ENCODE measurements at regions not wholly inside any gene's neighbourhood (a gene's known extent, or its start where the extent isn't known, plus 50 kb on each side); places are given as distances from the start of the nearest gene placed in this dataset.

GRCh38 chr1:228990906-228991569 is 255.8 kb downstream of the RHOU start:
- no peak overlapping the region for H3K4me3 ChIP-seq
- H3K27ac ChIP-seq = peak overlapping the region in 12 of 21 experiments; percentile 15 to 78 (median 54)

DNA sequence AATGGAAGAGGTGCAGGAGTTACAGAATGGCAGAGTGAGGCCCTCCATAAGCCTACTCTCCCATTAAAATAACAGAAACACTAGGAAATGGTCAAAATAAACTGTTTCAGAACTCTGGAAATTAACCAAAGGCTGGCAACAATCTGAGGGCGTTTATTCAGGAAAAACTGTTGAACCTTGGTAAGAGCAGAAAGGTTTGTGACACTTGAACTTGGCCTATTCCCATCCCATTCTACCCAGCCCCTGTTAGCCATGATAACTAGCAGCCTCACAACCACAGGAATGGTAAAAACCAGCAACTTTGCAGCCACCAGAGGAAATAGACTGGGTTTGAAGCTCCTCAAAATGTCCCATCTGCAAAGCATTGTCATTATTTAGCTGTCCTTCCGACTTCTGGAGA is 256.8 kb downstream of the RHOU start:
- H3K4me3 ChIP-seq = no peak overlapping the region
- no peak overlapping the region for H3K27ac ChIP-seq

GRCh38 chr1:228992907-228993535 is 257.7 kb downstream of the RHOU start:
- Histone ChIP-seq H3K4me3 (no peak overlapping the region), H3K27ac (no peak overlapping the region)

DNA sequence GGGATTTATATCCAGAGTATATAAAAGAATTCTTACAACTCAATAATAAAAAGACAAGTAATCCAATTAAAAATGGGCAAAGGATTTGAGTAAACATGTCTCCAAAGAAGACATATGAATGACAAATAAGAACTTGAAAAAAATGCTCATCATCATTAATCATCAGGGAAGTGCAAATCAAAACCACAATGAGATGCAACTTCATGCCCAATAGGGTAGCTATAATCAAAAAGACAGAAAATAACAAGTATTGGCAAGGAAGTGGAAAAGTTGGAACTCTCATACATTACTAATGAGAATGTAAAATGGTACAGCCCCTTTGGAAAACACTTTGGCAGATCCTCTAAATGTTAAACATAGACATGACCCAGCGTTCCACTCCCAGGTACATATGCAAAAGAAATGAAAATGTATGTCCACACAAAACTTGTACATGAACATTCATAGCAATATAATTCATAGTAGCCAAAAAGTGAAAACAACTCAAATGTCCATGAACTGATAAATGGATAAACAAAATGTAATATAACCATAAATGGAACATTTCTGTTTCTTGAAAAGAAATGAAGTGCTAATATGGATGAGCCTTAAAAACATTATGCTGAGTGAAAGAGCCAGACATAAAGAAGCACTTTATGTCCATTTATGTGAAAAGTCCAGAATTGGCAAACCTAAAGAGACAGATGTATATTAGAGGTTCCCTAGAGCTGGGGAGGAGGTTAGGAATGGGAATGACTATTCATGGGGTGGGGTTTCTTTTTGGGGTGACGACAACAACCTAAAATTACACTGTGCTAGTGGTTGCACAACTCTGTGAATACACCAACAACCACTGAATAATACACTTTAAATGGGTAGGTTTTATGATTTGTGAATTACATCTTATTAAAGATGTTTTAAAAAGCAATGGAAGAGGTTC is 259.7 kb downstream of the RHOU start:
- no peak overlapping the region for H3K27ac ChIP-seq

GRCh38 chr1:228996281-228996680 is 261.0 kb downstream of the RHOU start:
- H3K27ac ChIP-seq = no peak overlapping the region

More for the DNA sequence above, 259.7 kb downstream of the RHOU start:
- H3K4me3 ChIP-seq = no peak overlapping the region

DNA sequence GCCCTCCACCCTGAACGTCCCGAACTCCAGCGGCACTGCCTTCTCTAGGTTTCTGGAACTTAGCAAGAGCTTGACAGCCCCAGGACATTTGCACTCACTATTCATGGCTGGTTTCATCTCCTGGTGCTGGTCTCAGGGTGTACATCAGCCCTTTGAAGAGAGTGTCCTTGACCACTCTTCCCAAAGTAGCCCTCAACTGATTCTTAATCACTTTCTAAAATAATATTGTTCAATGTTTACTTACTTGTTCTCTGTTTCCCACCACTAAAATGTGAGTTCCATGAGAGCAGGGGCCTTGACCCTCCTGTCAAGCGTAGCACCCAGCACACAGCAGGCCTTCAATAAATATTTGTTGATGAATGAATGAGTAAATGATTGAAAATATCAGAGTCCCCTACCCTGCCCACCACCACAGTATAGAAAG is 262.5 kb downstream of the RHOU start:
- H3K4me3 ChIP-seq = no peak overlapping the region
- H3K27ac ChIP-seq = no peak overlapping the region

More at GRCh38 chr1:228996281-228996680, 261.0 kb downstream of the RHOU start:
- no peak overlapping the region for H3K4me3 ChIP-seq

GRCh38 chr1:228998179-228998578 is 262.9 kb downstream of the RHOU start:
- no peak overlapping the region for H3K4me3 ChIP-seq
- no peak overlapping the region for H3K27ac ChIP-seq

GRCh38 chr1:228999446-229000170 is 264.3 kb downstream of the RHOU start:
- no peak overlapping the region for H3K27ac ChIP-seq
- H3K4me3 ChIP-seq = no peak overlapping the region

DNA sequence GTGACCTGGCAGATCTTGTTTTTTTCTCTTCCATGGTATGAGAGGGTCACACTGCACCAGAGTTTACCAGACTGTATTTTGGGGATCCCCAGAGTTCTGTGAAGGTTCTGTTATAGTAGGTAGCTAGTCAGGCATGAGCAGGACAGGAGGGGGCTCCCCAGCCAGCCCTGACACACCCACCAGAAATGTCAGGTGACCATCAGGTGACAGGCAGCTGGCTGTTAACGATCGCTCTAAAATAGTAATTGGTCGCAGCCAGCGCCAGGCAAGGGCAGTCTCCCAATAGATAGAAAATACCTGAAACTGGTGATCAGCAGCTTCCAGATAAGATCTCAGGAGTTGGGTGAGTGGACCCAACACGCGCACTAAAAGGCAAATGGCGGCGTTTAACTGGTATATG is 264.9 kb downstream of the RHOU start:
- H3K27ac ChIP-seq = no peak overlapping the region
- H3K4me3 ChIP-seq = no peak overlapping the region

- H3K27ac ChIP-seq = no peak overlapping the region
- H3K4me3 ChIP-seq = no peak overlapping the region
These were observed 266.3 kb downstream of the RHOU start for GRCh38 chr1:229001467-229002011.

DNA sequence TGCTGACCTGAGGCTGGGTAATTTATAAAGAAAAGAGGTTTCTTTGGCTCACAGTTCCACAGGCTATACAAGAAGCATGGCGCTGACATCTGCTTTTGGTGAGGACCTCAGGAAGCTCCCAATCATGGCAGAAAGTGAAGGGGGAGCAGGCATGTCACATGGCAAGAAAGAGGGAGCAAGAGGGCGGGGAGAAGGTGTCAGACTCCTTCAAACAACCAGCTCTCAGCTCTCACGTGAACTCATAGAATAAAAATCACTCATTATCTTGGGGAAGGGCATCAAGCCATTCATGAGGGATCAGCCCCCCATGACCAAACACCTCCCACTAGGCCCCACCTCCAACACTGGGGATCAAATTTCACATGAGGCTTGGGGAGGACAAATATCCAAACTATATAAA is 266.8 kb downstream of the RHOU start:
- H3K4me3 ChIP-seq = no peak overlapping the region
- H3K27ac ChIP-seq = no peak overlapping the region

DNA sequence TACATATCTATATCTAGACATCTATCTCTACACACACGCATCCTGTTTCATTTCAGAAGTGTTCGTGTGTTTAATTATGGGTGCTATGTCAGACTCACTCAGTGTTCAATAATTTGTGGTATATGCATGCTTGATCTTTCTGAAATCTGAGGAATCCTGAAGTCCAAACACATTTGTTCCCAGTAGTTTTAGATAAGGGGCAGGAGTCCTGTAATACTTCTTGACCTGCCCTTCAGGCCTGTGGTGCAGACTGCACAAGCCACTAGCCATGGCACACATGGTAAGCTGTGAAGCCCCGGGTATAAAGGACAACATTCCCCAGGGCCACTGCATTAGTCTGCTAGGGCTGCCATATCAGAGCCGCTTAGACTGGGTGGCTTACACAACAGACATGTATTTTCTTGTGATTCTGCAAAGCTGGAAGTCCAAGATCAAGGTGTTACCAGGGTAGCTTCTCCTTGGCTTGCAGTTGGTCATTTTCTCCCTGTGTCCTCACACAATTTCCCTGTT is 267.2 kb downstream of the RHOU start:
- Histone ChIP-seq H3K27ac (no peak overlapping the region), H3K4me3 (no peak overlapping the region)

DNA sequence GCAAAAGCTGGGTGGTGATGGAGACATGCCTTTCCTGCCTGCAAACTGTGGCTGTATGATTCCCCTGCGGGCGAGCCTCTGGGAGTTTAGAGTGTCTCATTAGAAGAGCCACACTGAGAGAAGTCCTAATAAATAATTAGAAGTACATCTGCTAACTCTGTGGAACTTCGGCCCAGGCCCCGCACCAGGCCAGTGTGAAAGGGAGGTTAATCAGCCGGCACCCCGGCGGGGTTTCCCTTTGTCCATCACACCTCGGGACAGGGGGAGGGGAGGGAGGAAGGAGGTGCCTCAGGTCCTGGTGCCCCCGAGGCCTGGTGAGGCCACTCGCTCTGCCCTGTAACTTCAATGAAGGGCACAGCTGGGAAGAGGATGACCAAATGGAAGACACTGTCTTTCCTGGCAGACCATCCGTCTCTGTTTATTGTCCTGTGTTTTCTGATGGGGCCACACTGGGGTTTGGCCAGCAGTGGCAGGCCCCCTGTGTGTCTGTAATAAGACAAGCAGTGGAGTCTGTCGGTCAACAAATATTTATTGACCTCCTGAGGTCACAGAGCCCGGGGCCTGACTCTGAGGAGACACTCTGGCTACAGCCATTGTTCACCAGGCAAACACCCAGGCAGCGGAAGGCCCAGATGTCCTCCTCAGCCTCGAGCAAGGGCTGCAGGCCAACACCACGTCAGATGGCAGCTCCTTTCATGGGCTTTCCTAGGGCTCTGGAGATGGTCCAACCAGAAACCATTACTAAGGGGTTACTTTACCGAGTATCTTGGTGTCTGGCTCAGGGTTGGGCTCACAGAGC is 267.5 kb upstream of the RAB4A start:
- Histone ChIP-seq H3K4me3 (no peak overlapping the region), H3K27ac (no peak overlapping the region)

GRCh38 chr1:229004066-229004833 is 266.7 kb upstream of the RAB4A start:
- H3K27ac ChIP-seq = no peak overlapping the region
- H3K4me3 ChIP-seq = no peak overlapping the region

DNA sequence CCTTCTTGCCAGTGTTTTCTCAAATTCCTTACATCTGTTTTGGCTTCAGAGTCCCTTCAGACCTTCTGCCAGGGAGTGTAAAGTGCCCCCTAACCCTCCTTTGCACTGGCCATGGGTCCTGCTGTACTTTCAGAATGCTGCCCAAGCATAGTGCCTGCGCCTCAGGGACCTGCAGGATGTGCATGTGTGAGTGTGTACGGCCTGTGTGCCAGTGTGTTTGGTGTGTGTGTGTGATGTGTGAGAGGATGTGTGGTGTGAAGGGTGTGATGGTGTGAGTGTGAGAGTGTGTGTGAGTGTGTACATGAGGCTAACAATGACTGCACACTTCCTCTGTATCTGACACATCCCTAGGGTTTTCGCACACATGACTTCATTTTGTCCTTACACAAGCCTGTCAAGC is 265.8 kb upstream of the RAB4A start:
- Histone ChIP-seq H3K4me3 (no peak overlapping the region), H3K27ac (no peak overlapping the region)

GRCh38 chr1:229005556-229005955 is 265.4 kb upstream of the RAB4A start:
- no peak overlapping the region for H3K27ac ChIP-seq
- no peak overlapping the region for H3K4me3 ChIP-seq

GRCh38 chr1:229006121-229006870 is 264.6 kb upstream of the RAB4A start:
- no peak overlapping the region for H3K27ac ChIP-seq
- H3K4me3 ChIP-seq = no peak overlapping the region
